GM23338 (cell line): ENCODE measurements at regions not wholly inside any gene's neighbourhood (a gene's known extent, or its start where the extent isn't known, plus 50 kb on each side); places are given as distances from the start of the nearest gene placed in this dataset.

Source experiments
- ATAC-seq: fragments of 200-7000 bp; cut with Tn5 transposase; 3 replicates; pipeline ENCODE4 v1.9.1; 2020
- DNase-seq: peaks from one replicate; pipeline ENCODE4 v3.0.0-alpha.2; 2015; ENCODE audit warnings: low spot score
- H2AFZ ChIP-seq: fragments of 200-600 bp; sonication (generic); 2 replicates; pipeline ENCODE4 v1.8.0; 2016; ENCODE audit warnings: antibody characterized with exemption, mild to moderate bottlenecking, moderate library complexity
- H3F3A ChIP-seq: fragments of 200-600 bp; sonication (generic); replicated peaks from 2 replicates; pipeline ENCODE4 v1.8.0; 2017; ENCODE audit warnings: antibody characterized with exemption, mixed run types, low read depth
- H3K27ac ChIP-seq: fragments of 200-600 bp; sonication (generic); 2 replicates; pipeline ENCODE4 v1.6.1; 2016; ENCODE audit warnings: low read depth
- H3K27me3 ChIP-seq: fragments of 200-600 bp; sonication (generic); 2 replicates; pipeline ENCODE4 v1.8.0; 2016; ENCODE audit warnings: mild to moderate bottlenecking, mixed run types, moderate library complexity; ENCODE audit not compliant: insufficient read depth
- H3K36me3 ChIP-seq: fragments of 200-600 bp; sonication (generic); 2 replicates; pipeline ENCODE4 v1.8.0; 2016; ENCODE audit warnings: mild to moderate bottlenecking; ENCODE audit not compliant: insufficient read depth
- H3K4me1 ChIP-seq: fragments of 200-600 bp; sonication (generic); 2 replicates; pipeline ENCODE4 v1.8.0; 2016; ENCODE audit warnings: mild to moderate bottlenecking, moderate library complexity; ENCODE audit not compliant: insufficient read depth
- H3K4me2 ChIP-seq: fragments of 200-600 bp; sonication (generic); 2 replicates; pipeline ENCODE4 v1.7.1; 2017; ENCODE audit warnings: mixed run types
- H3K4me3 ChIP-seq: fragments of 200-600 bp; sonication (generic); 2 replicates; pipeline ENCODE4 v1.6.1; 2016; ENCODE audit warnings: mixed run types
- H3K79me2 ChIP-seq: fragments of 200-600 bp; sonication (generic); replicated peaks from 2 replicates; pipeline ENCODE4 v1.8.0; 2017; ENCODE audit warnings: mild to moderate bottlenecking; ENCODE audit not compliant: insufficient read depth
- H3K9me2 ChIP-seq: fragments of 200-600 bp; sonication (generic); 2 replicates; pipeline ENCODE4 v1.8.0; 2017; ENCODE audit not compliant: insufficient read depth
- H4K20me1 ChIP-seq: fragments of 200-600 bp; sonication (generic); replicated peaks from 2 replicates; pipeline ENCODE4 v1.8.0; 2017; ENCODE audit warnings: mild to moderate bottlenecking; ENCODE audit not compliant: insufficient read depth
- H3K27ac Mint-ChIP-seq: 2 replicates; pipeline ENCODE4 v1.8.0; 2020; ENCODE audit warnings: inconsistent platforms, mild to moderate bottlenecking, moderate library complexity, mixed read lengths
- H3K27me3 Mint-ChIP-seq: 3 replicates; pipeline ENCODE4 v1.8.0; 2022; ENCODE audit warnings: low read depth, mild to moderate bottlenecking, moderate library complexity, mixed read lengths, inconsistent platforms; ENCODE audit not compliant: insufficient read depth, poor library complexity
- H3K36me3 Mint-ChIP-seq: 3 replicates; pipeline ENCODE4 v1.8.0; 2021; ENCODE audit warnings: low read depth, mild to moderate bottlenecking, inconsistent platforms, moderate library complexity, mixed read lengths
- H3K4me1 Mint-ChIP-seq: 3 replicates; pipeline ENCODE4 v1.8.0; 2020; ENCODE audit warnings: mild to moderate bottlenecking, inconsistent platforms, mixed read lengths
- H3K4me3 Mint-ChIP-seq: 3 replicates; pipeline ENCODE4 v1.8.0; 2021; ENCODE audit warnings: moderate library complexity, mild to moderate bottlenecking, inconsistent platforms, mixed read lengths
- H3K9me3 Mint-ChIP-seq: 3 replicates; pipeline ENCODE4 v1.8.0; 2020; ENCODE audit warnings: moderate library complexity, mild to moderate bottlenecking, inconsistent platforms, mixed read lengths
- CREB1 ChIP-seq: fragments of 250-450 bp; sonication (Bioruptor Pico); IDR thresholded peaks from 2 replicates; pipeline ENCODE4 v1.5.0; 2020; ENCODE audit warnings: low read depth, mild to moderate bottlenecking, moderate library complexity
- EZH2 ChIP-seq: fragments of 200-600 bp; sonication (generic); IDR thresholded peaks from one replicate; pipeline ENCODE4 v1.8.0; 2017; ENCODE audit warnings: antibody characterized with exemption, mild to moderate bottlenecking, low read depth; ENCODE audit not compliant: unreplicated experiment
- EZH2phosphoT487 ChIP-seq: fragments of 200-600 bp; sonication (generic); IDR thresholded peaks from one replicate; pipeline ENCODE4 v1.8.1; 2018; ENCODE audit warnings: antibody characterized with exemption; ENCODE audit not compliant: unreplicated experiment
- JUNB ChIP-seq: IDR thresholded peaks from one replicate; pipeline ENCODE4 v1.6.1; 2016; ENCODE audit warnings: antibody characterized with exemption; ENCODE audit not compliant: unreplicated experiment
- NANOG ChIP-seq: IDR thresholded peaks from 2 replicates; pipeline ENCODE4 v1.6.1; 2016; ENCODE audit warnings: antibody characterized with exemption, borderline replicate concordance
- POLR2AphosphoS5 ChIP-seq: IDR thresholded peaks from 2 replicates; pipeline ENCODE4 v1.6.1; 2016; ENCODE audit warnings: antibody characterized with exemption, low read depth
- STAT1 ChIP-seq: IDR thresholded peaks from one replicate; pipeline ENCODE4 v1.6.1; 2016; ENCODE audit warnings: antibody characterized with exemption; ENCODE audit not compliant: unreplicated experiment
- ZNF114 ChIP-seq: fragments of 250-450 bp; sonication (Bioruptor Pico); IDR thresholded peaks from 2 replicates; pipeline ENCODE4 v1.5.0; 2020; ENCODE audit warnings: mild to moderate bottlenecking, moderate library complexity
- ZNF331 ChIP-seq: fragments of 250-450 bp; sonication (Bioruptor Pico); IDR thresholded peaks from 2 replicates; pipeline ENCODE4 v1.5.0; 2020; ENCODE audit warnings: low read depth, mild to moderate bottlenecking, moderate library complexity
- TF ChIP-seq, protein P1 (sequence below), 2 experiments: fragments of 200-600 bp in 1 of 2; sonication (generic) in 1 of 2; conservative IDR thresholded peaks; 2 replicates each; pipeline versions ENCODE4 v1.5.1 to v1.6.1; 2016 to 2017; ENCODE audit warnings: antibody characterized with exemption in 2 of 2, low read depth in 2 of 2, mild to moderate bottlenecking in 2 of 2, moderate library complexity in 1 of 2
- TF ChIP-seq, protein P2 (sequence below): fragments of 250-450 bp; sonication (Bioruptor Pico); IDR thresholded peaks from 2 replicates; pipeline ENCODE4 v1.5.0; 2020; ENCODE audit warnings: mild to moderate bottlenecking, moderate library complexity
- TF ChIP-seq, protein P3 (sequence below): IDR thresholded peaks from 2 replicates; pipeline ENCODE4 v1.6.1; 2016; ENCODE audit warnings: antibody characterized with exemption
- TF ChIP-seq, protein P4 (sequence below): IDR thresholded peaks from one replicate; pipeline ENCODE4 v1.6.1; 2018; ENCODE audit warnings: antibody characterized with exemption; ENCODE audit not compliant: unreplicated experiment

DNA sequence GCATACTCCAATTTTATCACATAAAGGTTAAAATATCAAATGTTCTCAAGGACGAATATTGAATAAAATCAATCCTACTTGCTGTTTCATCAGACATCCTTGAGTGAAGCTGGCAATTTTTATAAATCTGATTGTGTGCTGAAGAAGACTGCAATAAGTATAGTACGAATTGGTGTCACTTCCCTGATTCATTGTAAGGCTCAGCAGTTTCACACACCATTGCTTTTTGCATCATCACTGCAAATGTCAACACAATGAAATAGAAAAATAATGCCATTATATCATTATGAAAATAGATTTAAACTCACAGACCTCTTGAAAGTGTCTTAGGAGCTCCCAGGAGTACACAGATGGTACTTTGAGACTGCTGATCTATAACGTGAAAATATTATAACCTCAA is 172.5 kb downstream of the ANKRD50 start:
- no peaks in the 10 kb centered on the region for H3K79me2 ChIP-seq
- H3K27me3 ChIP-seq, result no peaks in the 10 kb centered on the region
- DNase-seq (no peak), ATAC-seq (no peak)
- no peak overlapping the region for H3K4me3 Mint-ChIP-seq
- no peaks in the 10 kb centered on the region for H3K36me3 Mint-ChIP-seq
- no peak overlapping the region for H3K27ac ChIP-seq
- H3F3A ChIP-seq, result no peaks in the 10 kb centered on the region
- no peaks in the 10 kb centered on the region for H3K4me1 ChIP-seq
- no peaks in the 10 kb centered on the region for H4K20me1 ChIP-seq
- no peaks in the 10 kb centered on the region for H3K36me3 ChIP-seq
- no peaks in the 10 kb centered on the region for H3K9me3 Mint-ChIP-seq
- H3K4me1 Mint-ChIP-seq, result peaks cover 4% of the 10 kb centered on the region; the same call in 1 of the 3 replicates
- no peak overlapping the region for H3K4me3 ChIP-seq
- no peaks in the 10 kb centered on the region for H3K27me3 Mint-ChIP-seq
- TF ChIP-seq JUNB, result no peak
- TF ChIP-seq, protein P1, sequence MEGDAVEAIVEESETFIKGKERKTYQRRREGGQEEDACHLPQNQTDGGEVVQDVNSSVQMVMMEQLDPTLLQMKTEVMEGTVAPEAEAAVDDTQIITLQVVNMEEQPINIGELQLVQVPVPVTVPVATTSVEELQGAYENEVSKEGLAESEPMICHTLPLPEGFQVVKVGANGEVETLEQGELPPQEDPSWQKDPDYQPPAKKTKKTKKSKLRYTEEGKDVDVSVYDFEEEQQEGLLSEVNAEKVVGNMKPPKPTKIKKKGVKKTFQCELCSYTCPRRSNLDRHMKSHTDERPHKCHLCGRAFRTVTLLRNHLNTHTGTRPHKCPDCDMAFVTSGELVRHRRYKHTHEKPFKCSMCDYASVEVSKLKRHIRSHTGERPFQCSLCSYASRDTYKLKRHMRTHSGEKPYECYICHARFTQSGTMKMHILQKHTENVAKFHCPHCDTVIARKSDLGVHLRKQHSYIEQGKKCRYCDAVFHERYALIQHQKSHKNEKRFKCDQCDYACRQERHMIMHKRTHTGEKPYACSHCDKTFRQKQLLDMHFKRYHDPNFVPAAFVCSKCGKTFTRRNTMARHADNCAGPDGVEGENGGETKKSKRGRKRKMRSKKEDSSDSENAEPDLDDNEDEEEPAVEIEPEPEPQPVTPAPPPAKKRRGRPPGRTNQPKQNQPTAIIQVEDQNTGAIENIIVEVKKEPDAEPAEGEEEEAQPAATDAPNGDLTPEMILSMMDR (conservative IDR thresholded peaks at IDR 0.05; ENCODE audit: low read depth in 2 of 2), result no peak
- TF ChIP-seq, protein P2, sequence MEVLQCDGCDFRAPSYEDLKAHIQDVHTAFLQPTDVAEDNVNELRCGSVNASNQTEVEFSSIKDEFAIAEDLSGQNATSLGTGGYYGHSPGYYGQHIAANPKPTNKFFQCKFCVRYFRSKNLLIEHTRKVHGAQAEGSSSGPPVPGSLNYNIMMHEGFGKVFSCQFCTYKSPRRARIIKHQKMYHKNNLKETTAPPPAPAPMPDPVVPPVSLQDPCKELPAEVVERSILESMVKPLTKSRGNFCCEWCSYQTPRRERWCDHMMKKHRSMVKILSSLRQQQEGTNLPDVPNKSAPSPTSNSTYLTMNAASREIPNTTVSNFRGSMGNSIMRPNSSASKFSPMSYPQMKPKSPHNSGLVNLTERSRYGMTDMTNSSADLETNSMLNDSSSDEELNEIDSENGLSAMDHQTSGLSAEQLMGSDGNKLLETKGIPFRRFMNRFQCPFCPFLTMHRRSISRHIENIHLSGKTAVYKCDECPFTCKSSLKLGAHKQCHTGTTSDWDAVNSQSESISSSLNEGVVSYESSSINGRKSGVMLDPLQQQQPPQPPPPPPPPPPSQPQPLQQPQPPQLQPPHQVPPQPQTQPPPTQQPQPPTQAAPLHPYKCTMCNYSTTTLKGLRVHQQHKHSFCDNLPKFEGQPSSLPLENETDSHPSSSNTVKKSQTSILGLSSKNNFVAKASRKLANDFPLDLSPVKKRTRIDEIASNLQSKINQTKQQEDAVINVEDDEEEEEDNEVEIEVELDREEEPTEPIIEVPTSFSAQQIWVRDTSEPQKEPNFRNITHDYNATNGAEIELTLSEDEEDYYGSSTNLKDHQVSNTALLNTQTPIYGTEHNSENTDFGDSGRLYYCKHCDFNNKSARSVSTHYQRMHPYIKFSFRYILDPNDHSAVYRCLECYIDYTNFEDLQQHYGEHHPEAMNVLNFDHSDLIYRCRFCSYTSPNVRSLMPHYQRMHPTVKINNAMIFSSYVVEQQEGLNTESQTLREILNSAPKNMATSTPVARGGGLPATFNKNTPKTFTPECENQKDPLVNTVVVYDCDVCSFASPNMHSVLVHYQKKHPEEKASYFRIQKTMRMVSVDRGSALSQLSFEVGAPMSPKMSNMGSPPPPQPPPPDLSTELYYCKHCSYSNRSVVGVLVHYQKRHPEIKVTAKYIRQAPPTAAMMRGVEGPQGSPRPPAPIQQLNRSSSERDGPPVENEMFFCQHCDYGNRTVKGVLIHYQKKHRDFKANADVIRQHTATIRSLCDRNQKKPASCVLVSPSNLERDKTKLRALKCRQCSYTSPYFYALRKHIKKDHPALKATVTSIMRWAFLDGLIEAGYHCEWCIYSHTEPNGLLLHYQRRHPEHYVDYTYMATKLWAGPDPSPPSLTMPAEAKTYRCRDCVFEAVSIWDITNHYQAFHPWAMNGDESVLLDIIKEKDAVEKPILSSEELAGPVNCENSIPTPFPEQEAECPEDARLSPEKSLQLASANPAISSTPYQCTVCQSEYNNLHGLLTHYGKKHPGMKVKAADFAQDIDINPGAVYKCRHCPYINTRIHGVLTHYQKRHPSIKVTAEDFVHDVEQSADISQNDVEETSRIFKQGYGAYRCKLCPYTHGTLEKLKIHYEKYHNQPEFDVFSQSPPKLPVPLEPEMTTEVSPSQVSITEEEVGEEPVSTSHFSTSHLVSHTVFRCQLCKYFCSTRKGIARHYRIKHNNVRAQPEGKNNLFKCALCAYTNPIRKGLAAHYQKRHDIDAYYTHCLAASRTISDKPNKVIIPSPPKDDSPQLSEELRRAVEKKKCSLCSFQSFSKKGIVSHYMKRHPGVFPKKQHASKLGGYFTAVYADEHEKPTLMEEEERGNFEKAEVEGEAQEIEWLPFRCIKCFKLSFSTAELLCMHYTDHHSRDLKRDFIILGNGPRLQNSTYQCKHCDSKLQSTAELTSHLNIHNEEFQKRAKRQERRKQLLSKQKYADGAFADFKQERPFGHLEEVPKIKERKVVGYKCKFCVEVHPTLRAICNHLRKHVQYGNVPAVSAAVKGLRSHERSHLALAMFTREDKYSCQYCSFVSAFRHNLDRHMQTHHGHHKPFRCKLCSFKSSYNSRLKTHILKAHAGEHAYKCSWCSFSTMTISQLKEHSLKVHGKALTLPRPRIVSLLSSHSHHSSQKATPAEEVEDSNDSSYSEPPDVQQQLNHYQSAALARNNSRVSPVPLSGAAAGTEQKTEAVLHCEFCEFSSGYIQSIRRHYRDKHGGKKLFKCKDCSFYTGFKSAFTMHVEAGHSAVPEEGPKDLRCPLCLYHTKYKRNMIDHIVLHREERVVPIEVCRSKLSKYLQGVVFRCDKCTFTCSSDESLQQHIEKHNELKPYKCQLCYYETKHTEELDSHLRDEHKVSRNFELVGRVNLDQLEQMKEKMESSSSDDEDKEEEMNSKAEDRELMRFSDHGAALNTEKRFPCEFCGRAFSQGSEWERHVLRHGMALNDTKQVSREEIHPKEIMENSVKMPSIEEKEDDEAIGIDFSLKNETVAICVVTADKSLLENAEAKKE (CRISPR knock-in tag), result no peak
- no peak for TF ChIP-seq CREB1 (CRISPR knock-in tag)
- TF ChIP-seq NANOG, result no peak
- no peak for TF ChIP-seq ZNF331
- TF ChIP-seq, protein P3, sequence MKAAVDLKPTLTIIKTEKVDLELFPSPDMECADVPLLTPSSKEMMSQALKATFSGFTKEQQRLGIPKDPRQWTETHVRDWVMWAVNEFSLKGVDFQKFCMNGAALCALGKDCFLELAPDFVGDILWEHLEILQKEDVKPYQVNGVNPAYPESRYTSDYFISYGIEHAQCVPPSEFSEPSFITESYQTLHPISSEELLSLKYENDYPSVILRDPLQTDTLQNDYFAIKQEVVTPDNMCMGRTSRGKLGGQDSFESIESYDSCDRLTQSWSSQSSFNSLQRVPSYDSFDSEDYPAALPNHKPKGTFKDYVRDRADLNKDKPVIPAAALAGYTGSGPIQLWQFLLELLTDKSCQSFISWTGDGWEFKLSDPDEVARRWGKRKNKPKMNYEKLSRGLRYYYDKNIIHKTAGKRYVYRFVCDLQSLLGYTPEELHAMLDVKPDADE, result no peak
- no peak for TF ChIP-seq EZH2
- TF ChIP-seq EZH2phosphoT487, result no peak
- TF ChIP-seq STAT1, result no peak
- TF ChIP-seq POLR2AphosphoS5, result no peak
- TF ChIP-seq, protein P4, sequence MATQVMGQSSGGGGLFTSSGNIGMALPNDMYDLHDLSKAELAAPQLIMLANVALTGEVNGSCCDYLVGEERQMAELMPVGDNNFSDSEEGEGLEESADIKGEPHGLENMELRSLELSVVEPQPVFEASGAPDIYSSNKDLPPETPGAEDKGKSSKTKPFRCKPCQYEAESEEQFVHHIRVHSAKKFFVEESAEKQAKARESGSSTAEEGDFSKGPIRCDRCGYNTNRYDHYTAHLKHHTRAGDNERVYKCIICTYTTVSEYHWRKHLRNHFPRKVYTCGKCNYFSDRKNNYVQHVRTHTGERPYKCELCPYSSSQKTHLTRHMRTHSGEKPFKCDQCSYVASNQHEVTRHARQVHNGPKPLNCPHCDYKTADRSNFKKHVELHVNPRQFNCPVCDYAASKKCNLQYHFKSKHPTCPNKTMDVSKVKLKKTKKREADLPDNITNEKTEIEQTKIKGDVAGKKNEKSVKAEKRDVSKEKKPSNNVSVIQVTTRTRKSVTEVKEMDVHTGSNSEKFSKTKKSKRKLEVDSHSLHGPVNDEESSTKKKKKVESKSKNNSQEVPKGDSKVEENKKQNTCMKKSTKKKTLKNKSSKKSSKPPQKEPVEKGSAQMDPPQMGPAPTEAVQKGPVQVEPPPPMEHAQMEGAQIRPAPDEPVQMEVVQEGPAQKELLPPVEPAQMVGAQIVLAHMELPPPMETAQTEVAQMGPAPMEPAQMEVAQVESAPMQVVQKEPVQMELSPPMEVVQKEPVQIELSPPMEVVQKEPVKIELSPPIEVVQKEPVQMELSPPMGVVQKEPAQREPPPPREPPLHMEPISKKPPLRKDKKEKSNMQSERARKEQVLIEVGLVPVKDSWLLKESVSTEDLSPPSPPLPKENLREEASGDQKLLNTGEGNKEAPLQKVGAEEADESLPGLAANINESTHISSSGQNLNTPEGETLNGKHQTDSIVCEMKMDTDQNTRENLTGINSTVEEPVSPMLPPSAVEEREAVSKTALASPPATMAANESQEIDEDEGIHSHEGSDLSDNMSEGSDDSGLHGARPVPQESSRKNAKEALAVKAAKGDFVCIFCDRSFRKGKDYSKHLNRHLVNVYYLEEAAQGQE, result no peak
- TF ChIP-seq ZNF114 (CRISPR knock-in tag), result no peak
- no peak overlapping the region for H3K27ac Mint-ChIP-seq
- H3K9me2 ChIP-seq, result no peaks in the 10 kb centered on the region
- H3K4me2 ChIP-seq, result no peak overlapping the region
- H2AFZ ChIP-seq, result no peak overlapping the region
